Mesothelial cell of epicardium (in vitro differentiated cells): ENCODE measurements at regions not wholly inside any gene's neighbourhood (a gene's known extent, or its start where the extent isn't known, plus 50 kb on each side); places are given as distances from the start of the nearest gene placed in this dataset.

Experiments
- DNase-seq, 2 experiments: peaks; one replicate each; pipeline ENCODE4 v3.0.0; 2021; ENCODE audit warnings: low spot score in 2 of 2; ENCODE audit not compliant: unreplicated experiment in 2 of 2
- H3K27ac Mint-ChIP-seq: 2 replicates; pipeline ENCODE4 v1.8.0; 2021; ENCODE audit warnings: mixed read lengths
- H3K27me3 Mint-ChIP-seq: 2 replicates; pipeline ENCODE4 v1.8.0; 2021; ENCODE audit warnings: low read depth, mixed read lengths
- H3K36me3 Mint-ChIP-seq: 2 replicates; pipeline ENCODE4 v1.8.0; 2021; ENCODE audit warnings: mixed read lengths
- H3K4me1 Mint-ChIP-seq: 2 replicates; pipeline ENCODE4 v1.8.0; 2021; ENCODE audit warnings: mixed read lengths
- H3K4me3 Mint-ChIP-seq: 2 replicates; pipeline ENCODE4 v1.8.0; 2021; ENCODE audit warnings: mild to moderate bottlenecking, moderate library complexity, mixed read lengths
- H3K9me3 Mint-ChIP-seq: 2 replicates; pipeline ENCODE4 v1.8.0; 2021; ENCODE audit warnings: mixed read lengths
- CTCF ChIP-seq: fragments of 200-600 bp; sonication (generic); IDR thresholded peaks from one replicate; pipeline ENCODE4 v1.5.0; 2021; ENCODE audit warnings: antibody characterized with exemption; ENCODE audit not compliant: unreplicated experiment

DNA sequence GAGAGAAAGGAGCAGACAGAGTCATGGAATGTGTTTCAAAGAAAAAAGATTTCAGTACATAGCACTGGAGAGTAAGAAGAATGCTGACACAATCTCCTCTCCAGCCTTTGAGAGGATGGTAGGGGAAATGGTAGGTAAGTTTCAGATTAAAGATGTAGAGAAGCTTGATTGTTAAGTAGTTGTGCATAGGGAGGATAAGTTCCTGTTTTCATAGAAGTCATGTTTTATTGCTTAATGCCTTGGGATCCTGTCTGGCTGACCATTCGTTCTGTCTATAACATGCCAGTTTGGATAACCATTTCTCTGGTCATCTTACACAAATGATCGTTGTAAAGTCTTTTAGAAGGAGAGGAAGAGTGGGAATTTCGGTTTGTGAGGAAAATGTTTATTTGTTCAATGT is 95.7 kb upstream of the IGSF10 start:
- Mint-ChIP-seq H3K36me3 (no peaks in the 10 kb centered on the region), H3K27ac (no peak overlapping the region), H3K4me3 (no peak overlapping the region), H3K4me1 (peaks cover 46% of the 10 kb centered on the region), H3K27me3 (no peaks in the 10 kb centered on the region), H3K9me3 (peaks cover 3% of the 10 kb centered on the region)
- no peak for TF ChIP-seq CTCF
- no peak for DNase-seq

- no peak for TF ChIP-seq CTCF
- no peak overlapping the region for H3K4me3 Mint-ChIP-seq
- DNase-seq: no peak
- H3K27me3 Mint-ChIP-seq: no peaks in the 10 kb centered on the region
- peaks cover 40% of the 10 kb centered on the region for H3K4me1 Mint-ChIP-seq
- H3K27ac Mint-ChIP-seq: peak overlapping the region; percentile 28
- H3K36me3 Mint-ChIP-seq: no peaks in the 10 kb centered on the region
- H3K9me3 Mint-ChIP-seq: peaks cover 3% of the 10 kb centered on the region
Measured at GRCh38 chr3:151555523-151555922, 94.7 kb upstream of the IGSF10 start.

DNA sequence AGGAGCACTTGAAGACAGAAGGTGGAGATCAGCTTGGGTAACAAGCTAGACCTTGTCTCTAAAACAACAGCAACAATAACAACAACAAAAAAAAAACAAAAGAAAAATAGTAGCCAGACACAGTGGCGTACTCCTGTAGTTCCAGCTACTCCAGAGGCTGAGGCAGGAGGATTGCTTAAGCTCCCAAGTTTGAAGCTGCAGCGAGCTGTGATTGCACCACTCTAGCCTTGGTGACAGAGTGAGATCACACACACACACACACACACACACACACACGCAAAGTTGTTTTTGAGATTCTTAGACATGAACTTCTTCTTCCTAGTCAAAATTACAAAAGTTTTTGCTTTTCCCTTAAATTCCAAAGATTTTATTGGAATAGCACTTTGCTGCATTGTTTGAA is 93.0 kb upstream of the IGSF10 start:
- Mint-ChIP-seq H3K27ac (peak overlapping the region; percentile 32), H3K4me1 (peaks cover 35% of the 10 kb centered on the region), H3K9me3 (no peaks in the 10 kb centered on the region), H3K36me3 (no peaks in the 10 kb centered on the region), H3K4me3 (no peak overlapping the region), H3K27me3 (no peaks in the 10 kb centered on the region)
- no peak for TF ChIP-seq CTCF
- no peak for DNase-seq

DNA sequence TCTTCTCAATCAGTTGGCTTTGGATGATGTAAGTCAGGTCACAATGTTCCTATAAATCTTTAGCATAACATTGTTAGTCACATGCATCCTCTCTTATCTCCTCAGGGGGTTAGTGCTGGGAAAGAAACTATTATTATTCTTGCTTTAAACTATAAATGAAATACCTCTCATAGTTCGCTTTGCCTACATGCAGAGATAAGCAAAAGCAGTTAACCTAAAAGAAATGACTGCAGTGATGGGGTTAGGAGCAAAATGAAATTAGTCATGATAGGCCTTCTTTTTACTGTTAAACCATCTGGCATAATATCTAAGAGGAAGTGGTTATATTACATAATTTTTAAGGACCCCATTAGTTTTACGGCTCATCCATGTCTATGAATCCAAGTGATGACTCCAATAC is 91.7 kb upstream of the IGSF10 start:
- H3K4me1 Mint-ChIP-seq: peaks cover 35% of the 10 kb centered on the region
- no peaks in the 10 kb centered on the region for H3K27me3 Mint-ChIP-seq
- DNase-seq: no peak
- H3K27ac Mint-ChIP-seq: peak overlapping the region; percentile 10
- TF ChIP-seq CTCF: no peak
- H3K36me3 Mint-ChIP-seq: no peaks in the 10 kb centered on the region
- H3K4me3 Mint-ChIP-seq: no peak overlapping the region
- no peaks in the 10 kb centered on the region for H3K9me3 Mint-ChIP-seq

DNA sequence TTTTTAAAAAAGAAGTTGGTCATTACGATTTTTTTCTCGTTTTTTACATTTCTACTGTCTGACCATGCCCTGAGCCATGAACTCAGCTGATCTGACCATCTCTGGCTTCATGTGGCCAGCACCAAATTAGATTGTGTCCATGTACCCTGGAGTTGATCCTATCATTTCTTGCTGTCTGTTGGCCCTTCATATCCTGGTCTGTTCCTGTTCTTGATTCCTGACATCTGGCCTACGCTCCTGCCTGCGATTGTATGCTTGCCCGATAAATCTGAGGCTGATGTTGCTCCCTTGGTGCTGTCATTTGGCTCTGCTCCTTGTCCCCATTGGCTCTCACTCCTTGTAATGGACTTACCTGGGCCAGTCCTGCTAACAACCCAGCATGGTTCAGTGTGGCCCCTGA is 89.8 kb upstream of the IGSF10 start:
- Mint-ChIP-seq H3K9me3 (no peaks in the 10 kb centered on the region), H3K36me3 (no peaks in the 10 kb centered on the region), H3K27ac (no peak overlapping the region), H3K4me3 (no peak overlapping the region), H3K27me3 (no peaks in the 10 kb centered on the region), H3K4me1 (peaks cover 30% of the 10 kb centered on the region)
- no peak for DNase-seq
- no peak for TF ChIP-seq CTCF

GRCh38 chr3:151550025-151550618 is 89.3 kb upstream of the IGSF10 start:
- Mint-ChIP-seq H3K4me1 (peaks cover 26% of the 10 kb centered on the region), H3K27me3 (no peaks in the 10 kb centered on the region), H3K9me3 (no peaks in the 10 kb centered on the region), H3K36me3 (no peaks in the 10 kb centered on the region), H3K4me3 (no peak overlapping the region), H3K27ac (no peak overlapping the region)
- no peak for TF ChIP-seq CTCF
- DNase-seq: no peak
